GM18508 (cell line): ENCODE measurements at regions not wholly inside any gene's neighbourhood (a gene's known extent, or its start where the extent isn't known, plus 50 kb on each side); places are given as distances from the start of the nearest gene placed in this dataset.
"Not testable (repeated sequence)": the region's sequence is repeated elsewhere in the genome, so short reads cannot be mapped to it uniquely, and the experiment has no call there.

Source experiments
- ATAC-seq: cut with Tn5 transposase; IDR thresholded peaks from one replicate; pipeline ENCODE4 v1.9.1; 2021; ENCODE audit warnings: moderate number of reproducible peaks; ENCODE audit not compliant: insufficient read depth, unreplicated experiment

DNA sequence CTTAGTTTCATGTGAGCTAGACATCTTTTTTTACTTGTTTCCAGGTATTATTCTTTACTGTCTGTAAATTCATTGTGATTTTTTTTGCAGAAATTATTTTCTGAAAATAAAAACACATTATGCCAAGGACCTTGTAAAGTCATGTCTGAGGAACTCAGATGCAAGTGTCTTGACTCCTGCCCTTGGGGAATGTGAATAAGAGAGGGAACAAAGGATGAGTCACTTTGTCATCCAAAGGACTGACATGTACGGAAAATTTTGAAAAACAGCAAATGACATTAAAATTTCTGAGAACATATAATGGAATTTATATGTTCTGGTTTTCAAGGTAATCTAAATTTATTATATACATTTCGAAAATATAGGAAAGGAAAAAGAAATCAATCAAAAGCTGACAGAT is 660.4 kb downstream of the CD109 start:
- ATAC-seq = no peak

DNA sequence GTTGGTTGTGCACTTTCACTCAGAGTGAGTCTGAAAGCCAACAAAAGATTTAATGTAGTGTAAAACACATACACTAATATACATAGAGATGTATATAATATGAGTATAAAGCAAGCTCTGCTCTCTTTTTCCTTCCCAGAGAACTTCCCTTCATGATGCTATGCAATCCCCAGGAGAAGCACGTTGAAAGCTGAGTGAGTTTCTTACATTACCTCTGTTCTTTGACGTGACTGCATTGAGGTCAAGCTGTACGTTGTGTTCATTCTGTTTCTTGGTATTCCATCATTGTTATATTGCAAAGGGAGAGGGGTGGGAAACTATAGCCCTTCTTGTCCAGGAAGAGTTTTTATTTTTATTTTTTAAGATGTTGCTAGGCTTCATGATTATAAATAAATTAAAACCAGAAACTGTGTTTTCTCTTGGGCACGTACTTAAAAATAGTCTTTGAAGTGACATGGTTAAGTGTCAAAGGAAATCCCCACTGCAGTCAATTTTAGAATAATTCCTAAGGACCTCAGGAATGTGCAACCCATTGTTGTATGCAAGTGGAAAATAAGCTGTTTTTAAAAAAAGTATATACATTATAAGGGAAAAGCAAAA is 651.0 kb downstream of the CD109 start:
- ATAC-seq = no peak

DNA sequence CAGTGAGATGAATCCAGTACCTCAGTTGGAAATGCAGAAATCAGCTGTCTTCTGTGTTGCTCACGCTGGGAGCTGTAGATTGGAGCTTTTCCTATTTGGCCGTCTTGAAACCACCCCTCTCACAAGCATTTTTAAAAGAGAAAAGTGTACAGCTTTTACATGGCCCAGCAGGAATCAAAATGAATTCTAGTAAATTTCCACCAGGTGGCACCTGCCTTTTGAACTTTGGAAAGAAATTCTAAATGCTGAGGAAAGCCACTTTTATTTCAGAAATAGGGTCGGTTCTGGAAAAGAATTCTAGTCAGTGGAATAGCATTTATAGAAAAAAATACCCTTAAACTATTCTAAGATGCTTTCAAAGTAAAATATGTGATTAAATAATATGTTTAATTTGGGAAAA is 647.8 kb downstream of the CD109 start:
- ATAC-seq = no peak

DNA sequence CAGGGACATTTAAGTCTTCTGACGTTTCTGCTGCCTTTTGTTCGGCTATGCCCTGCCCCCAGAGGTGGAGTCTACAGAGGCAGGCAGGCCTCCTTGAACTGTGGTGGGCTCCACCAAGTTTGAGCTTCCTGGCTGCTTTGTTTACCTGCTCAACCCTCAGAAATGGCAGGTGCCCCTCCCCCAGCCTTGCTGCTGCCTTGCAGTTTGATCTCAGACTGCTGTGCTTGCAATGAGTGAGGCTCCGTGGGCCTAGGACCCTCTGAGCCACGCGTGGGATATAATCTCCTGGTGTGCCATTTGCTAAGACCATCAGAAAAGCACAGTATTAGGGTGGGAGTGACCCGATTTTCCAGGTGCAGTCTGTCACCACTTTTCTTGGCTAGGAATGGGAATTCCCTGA is 647.3 kb downstream of the CD109 start:
- not testable (repeated sequence) for ATAC-seq

DNA sequence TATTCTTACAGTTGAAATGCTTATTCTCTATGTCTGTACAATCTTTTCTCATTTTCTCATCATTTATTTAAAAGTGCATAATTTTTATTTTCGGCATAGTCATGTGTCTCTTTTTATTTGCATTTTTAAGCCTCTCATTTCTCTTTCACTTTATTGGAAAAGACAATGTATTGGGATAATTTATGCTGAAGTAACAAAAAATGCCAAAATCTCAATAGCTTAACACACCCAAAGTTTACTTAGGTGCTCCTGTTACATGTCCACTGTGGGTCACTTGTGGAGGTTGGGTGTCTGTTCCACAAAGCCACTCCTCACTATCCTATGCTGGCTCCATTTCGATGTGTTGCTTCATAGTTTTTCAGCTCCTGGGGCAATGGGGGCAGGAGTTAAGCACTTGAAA is 638.7 kb downstream of the CD109 start:
- ATAC-seq = no peak

DNA sequence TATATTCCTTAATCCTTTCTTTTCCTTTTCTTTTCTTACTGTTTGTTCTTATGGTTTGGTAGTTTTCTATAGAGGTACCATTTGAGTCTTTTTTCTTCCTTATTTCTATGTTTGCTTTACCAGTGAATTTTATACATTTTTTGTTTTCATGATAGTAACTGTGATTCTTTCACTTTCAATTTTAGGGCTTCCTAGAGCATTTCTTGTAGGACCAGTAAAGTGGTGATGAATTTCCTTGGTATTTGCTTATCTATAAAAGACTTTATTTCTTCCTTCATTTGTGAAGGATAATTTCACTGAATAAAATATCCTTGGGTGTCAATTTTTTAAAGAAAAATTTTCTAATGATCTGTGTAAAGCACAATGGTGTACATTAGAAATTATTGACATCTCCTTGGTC is 637.4 kb downstream of the CD109 start:
- no peak for ATAC-seq

DNA sequence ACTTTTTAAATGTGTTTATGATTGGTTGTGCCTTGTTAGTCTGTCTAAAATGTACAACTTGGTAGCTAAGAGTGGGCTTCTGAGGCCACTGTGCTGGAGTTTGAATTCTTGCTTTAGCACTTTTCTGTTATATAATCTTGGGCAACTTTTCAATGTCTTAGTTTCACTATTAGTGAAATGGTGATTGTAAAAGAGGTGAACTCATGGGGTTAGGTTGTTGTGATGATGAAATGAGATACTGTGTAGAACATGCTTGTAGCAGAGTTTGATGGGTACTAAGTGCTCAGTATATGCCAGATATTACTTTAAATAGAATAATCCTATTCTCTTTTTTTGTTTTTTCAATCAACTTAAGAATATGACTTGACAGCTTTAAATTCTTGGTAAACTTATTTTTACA is 624.7 kb downstream of the CD109 start:
- no peak for ATAC-seq

DNA sequence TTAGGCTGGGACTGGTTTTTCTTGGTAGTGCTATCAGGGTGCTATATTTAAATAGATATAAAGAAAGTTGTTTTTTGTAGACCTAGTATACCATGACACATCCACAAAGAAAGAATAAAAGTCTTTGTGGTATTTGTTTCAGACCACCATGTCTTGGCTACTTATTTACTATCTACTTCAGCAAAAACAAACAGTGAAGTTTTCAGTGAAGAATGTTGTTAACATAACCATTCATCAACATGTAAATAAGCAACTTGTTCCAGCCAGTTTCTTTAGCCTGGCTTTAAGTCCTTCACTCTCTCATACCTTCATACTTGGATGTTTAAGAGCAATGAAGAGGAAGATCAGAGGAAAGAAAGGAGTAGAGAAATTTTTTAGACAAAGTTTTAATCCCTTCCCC is 624.1 kb downstream of the CD109 start:
- no peak for ATAC-seq

DNA sequence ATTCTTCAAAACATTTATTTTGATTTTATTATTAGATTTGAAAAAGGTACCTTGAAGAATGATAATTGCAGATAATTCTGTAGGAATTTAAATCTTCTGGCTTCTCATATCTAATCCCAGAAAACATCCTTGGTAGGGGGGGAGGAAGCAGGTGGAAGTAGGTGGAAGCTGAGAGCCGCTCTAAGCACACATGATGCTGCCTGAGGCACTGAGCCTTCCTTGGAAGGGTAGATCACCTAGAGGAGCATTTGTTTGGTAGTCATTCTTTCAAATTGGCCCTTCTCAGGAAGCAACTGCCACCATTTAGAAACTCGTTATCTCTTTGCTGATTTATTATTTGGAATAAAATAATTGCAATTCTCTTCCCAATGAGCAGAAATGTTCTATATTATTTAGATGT is 623.3 kb downstream of the CD109 start:
- no peak for ATAC-seq

DNA sequence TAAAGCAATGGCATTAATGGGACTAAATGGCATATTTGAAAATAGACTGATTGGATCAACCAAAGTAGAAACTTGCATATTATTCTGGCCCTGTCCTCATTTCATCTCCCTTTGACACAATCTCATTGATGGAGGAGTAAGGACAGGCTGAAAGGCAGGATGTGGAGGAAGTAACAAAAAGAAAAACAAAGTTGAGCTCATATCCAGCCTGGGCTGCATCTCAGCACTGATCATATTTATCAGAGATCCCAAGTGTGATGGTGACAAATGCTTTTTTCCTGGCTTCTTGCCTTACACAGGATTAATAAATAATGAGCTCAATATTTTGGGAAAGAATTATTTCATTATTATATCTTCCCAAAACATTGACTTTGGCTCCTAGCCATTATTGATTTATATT is 622.7 kb downstream of the CD109 start:
- no peak for ATAC-seq

DNA sequence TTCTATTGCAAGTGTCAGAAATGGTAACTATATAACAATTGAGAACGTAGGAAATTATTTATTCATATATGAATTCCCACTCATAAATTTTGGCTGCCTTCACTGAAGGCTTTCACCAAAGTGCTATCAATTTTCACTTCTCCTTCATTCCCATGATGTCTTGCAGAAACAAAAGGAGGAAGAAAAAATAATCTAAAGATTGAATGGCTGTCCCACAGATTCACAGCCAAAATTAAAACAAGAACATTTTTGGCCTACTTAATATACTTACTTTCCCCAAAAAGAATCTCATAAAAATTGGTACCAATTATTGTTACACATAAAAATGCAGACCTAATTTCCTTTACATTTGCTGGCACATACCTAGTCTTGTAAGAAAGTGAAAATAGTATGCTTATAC is 616.1 kb downstream of the CD109 start:
- no peak for ATAC-seq

DNA sequence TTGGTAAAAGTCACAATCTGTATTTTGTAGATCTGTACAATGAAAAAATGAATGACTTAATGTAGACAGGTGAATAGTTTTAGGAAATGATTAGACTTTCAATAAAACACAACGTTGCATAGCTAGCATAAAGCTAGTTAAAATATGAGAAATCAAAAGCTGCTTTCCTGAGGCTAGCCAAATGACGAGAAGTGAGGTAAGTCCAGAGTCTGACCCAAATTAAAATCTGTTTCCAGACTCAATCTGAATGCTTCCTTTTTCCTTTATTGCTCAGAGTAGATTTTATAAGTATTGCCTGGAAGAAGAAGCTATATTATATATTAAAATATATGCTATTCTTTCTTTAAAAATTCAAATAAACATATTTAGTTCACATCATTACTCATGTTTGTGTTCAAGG is 615.4 kb downstream of the CD109 start:
- ATAC-seq = no peak

DNA sequence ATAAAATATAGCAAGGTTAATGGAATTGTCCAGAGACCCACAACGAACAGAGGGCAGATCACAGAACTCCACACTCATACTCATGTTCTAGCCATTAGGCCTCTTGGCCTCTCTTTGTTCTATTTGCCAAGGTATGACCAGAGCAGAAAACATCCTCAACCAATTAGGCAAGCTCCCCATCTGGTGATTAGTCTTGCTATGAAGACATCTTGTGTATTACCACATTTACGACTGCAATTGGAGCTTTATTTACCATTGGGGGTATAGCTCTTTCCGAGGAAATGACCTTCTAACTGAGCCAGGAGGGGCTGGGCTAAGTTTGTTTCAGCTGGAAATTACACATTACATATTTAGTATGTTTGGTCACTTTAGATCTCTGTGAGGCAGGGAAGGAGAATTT is 593.9 kb downstream of the CD109 start:
- ATAC-seq = no peak

DNA sequence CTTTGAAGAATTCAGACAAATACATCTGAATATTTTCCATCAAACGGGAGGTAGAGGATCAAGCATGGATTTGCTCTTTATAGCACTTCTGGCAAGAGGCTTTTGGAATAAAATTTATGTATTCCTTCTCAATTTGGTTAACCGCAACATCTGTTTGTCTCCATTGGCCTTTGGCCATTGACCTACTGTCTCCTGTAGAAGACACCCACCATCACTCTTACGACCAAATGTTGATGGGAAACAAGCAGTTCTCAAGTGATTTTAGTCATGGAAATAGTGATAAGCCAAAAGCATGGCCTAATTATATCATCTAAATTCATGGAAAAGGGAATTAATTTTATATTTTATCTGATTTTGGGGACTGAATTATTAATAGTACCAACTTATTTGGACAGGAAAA is 591.9 kb downstream of the CD109 start:
- no peak for ATAC-seq

DNA sequence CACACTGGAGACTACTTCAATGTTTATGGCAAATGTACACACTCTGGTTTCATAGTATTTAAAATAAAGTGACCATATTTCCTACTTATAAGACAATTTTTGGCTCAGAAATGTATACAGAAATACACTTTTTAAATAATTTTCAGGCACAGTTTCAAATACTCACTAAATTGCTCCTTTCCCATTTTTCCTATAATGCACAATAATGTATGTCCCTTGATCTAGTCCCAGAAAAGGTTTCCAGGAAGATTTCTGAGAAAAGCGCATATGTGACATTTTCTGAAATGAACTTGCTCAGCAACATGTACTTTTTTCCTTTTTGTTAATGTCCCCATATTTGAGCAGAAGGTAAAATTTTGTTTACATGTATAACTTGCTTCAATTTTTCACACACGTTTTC is 591.4 kb downstream of the CD109 start:
- ATAC-seq = no peak

DNA sequence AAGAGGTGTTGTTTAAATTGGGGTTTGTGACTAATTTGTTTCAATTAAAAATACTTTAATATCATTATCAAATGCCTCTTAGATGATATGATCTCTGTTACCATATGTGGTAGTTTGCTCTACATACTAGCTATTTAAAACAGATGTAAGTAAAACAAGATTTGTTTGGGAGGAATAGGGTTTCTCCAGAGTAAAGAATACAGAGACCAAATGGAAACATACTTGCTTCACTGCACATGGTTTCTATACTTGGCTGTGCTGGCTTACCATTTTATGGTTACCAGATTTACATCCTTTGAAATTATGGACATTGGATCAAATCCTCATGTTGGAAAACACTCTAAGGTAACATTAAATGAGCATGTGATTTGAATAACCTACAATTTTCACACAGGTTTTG is 588.3 kb downstream of the CD109 start:
- no peak for ATAC-seq

DNA sequence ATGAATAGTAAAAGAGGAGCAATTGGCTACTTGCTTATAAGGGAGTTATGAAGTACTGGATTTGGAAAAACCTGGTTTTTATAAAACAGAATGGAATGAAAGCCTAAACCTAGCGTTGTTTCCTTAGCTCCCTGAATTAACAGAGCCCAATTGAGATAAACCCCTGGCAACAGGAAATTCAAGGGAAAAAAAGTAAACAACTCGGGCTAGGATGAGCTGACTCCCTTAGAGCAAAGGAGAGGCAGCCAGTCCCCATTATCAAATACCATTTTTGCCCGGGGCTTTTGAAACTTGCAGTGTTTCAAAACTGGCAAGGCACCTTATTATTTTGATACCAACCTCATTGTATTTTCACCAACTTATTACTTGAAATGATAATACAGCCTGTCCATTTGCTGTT is 587.5 kb downstream of the CD109 start:
- no peak for ATAC-seq

DNA sequence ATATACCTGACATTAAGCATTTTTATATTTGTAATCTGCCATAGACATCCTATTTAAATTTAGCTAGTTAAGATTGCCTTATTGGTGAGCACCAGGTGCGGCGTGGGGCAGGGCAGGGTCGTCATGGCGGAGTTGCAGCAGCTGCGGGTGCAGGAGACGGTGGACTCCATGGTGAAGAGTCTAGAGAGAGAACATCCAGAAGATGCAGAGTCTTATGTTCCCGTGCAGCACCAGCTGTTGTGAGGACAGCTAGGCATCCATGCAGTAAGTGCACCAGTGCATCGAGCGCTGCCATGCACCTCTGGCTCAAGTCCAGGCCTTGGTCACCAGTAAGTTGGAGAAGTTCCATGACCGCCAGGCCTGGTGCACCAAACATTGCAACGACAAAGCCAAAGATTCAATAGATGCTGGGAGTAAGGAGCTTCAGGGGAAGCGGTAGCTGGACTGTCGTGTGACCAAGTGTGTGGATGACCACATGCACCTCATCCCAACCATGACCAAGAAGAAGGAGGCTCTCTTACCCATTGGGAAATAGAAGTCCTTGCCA is 586.2 kb downstream of the CD109 start:
- no peak for ATAC-seq

DNA sequence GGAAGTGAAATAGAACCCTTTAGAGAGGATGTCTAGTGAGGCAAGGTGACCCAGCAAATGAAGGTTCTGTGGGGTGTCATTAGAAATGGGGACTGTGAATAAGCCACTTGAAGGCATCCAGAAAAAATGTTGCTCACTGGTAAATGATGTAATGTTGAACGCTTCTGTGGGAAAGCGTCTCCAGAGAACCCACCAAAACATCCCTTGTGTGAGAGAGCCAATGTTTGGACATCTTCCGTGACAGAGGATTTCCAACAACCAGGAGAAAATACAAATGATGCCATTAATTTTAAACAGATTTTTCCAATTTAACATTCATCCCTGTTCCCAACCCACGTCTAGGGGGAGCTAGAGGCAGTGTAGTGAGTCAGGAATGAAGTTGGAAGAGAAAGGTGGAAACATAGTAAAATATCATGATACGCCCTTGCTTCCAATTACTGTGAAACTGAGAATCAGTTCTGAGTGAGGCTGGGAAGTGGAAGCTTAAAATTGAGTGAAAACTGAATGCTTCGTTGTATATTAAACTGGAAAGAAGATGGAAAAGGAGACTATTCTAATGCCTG is 584.2 kb downstream of the CD109 start:
- no peak for ATAC-seq

DNA sequence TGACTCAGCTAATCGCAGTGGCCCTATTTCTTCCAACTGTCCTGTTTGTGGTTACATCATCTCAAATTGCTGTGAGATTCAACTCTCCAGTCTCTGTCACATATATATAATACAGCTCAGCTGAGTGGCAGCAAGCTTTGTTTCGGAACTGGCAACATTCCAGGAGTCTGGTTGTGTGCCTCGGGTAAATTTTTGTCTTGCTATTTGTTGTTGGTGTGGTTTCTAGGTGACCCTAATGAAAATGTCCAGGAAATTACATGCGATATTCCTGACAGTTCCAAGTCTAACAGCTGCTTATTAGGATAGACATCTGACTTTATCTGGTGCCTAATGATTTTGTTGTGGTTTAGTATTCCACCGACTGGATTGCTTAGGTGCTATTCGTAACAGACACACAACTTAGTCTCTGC is 581.8 kb downstream of the CD109 start:
- ATAC-seq = no peak

DNA sequence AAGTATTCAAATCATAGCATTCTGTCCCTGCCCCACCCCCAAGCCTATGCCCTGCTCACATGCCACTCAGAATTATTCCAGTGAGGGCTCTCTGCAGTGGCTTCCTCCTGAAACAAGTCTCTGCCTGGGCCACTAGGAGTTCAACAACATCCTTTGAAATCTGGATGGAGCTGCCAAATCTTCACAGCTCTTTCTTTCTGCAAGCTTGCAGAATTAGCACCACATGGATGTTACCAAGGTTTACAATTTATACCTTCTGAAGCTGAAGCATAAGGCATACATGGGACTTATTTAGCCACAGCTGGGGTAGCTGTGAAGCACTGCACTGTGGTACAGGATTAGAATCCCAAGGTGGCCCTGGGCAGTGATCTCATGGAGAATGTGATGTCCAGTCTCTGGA is 577.5 kb downstream of the CD109 start:
- no peak for ATAC-seq

DNA sequence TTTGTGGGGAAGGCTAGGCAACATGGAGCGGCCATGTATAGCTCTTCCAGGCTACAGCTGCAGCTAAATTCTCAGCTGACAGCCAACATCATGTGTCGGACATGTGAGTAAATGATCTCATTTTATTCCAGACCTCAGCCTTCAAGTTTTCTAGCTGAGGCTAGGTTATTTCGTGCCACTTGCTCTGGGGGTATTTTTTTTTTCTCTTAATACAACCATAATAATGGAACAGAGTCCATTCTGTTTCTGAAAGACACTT is 573.5 kb downstream of the CD109 start:
- ATAC-seq = no peak
